Keratinocyte (primary cell): ENCODE measurements at regions not wholly inside any gene's neighbourhood (a gene's known extent, or its start where the extent isn't known, plus 50 kb on each side); places are given as distances from the start of the nearest gene placed in this dataset.

Experiments
- DNase-seq: peaks from one replicate; pipeline ENCODE4 v3.0.0-alpha.2; 2011; ENCODE audit warnings: low read depth, missing footprints, low spot score
- FAIRE-seq: peaks from 2 replicates; lab custom pipeline; 2011; peaks lifted over from hg19 to GRCh38; lab: Jason Lieb, UNC
- H2AFZ ChIP-seq: 2 replicates; pipeline ENCODE4 v1.6.0; 2012; ENCODE audit warnings: low read length, control low read depth, inconsistent platforms; ENCODE audit not compliant: control insufficient read depth
- H3K27ac ChIP-seq: 2 replicates; pipeline ENCODE4 v1.5.1; 2011; ENCODE audit warnings: low read length; ENCODE audit not compliant: control insufficient read depth, insufficient read depth
- H3K27me3 ChIP-seq: 3 replicates; pipeline ENCODE4 v1.6.0; 2011; ENCODE audit warnings: low read length; ENCODE audit not compliant: control insufficient read depth, insufficient read depth; ENCODE audit errors: extremely low read depth
- H3K36me3 ChIP-seq, 2 experiments: 2 replicates in 1 of 2; 3 replicates in 1 of 2; pipeline ENCODE4 v1.5.1; 2011; ENCODE audit warnings: low read length in 2 of 2, mild to moderate bottlenecking in 1 of 2; ENCODE audit not compliant: control insufficient read depth in 2 of 2, insufficient read depth in 2 of 2; ENCODE audit errors: extremely low read depth in 1 of 2
- H3K4me1 ChIP-seq: 3 replicates; pipeline ENCODE4 v1.5.1; 2011; ENCODE audit warnings: low read length; ENCODE audit not compliant: control insufficient read depth, insufficient read depth; ENCODE audit errors: extremely low read depth
- H3K4me2 ChIP-seq: 3 replicates; pipeline ENCODE4 v1.6.0; 2011; ENCODE audit warnings: low read depth, low read length; ENCODE audit not compliant: control insufficient read depth, insufficient read depth; ENCODE audit errors: extremely low read depth
- H3K4me3 ChIP-seq, 3 experiments: fragments of 200-600 bp in 1 of 3; sonication (generic) in 1 of 3; 2 replicates in 2 of 3; 3 replicates in 1 of 3; pipeline ENCODE4 v1.5.1; 2011 to 2016; ENCODE audit warnings: low read length in 3 of 3, mild to moderate bottlenecking in 3 of 3, control low read depth in 2 of 3, inconsistent platforms in 1 of 3, low read depth in 1 of 3, mixed read lengths in 1 of 3, mixed run types in 1 of 3, moderate library complexity in 1 of 3; ENCODE audit not compliant: control insufficient read depth in 2 of 3, insufficient read depth in 2 of 3; ENCODE audit errors: extremely low read depth in 1 of 3
- H3K79me2 ChIP-seq: 2 replicates; pipeline ENCODE4 v1.6.0; 2012; ENCODE audit warnings: low read length; ENCODE audit not compliant: control insufficient read depth, insufficient read depth
- H3K9ac ChIP-seq: 3 replicates; pipeline ENCODE4 v1.6.0; 2011; ENCODE audit warnings: low read length; ENCODE audit not compliant: control insufficient read depth, insufficient read depth; ENCODE audit errors: extremely low read depth
- H3K9me1 ChIP-seq: 3 replicates; pipeline ENCODE4 v1.6.0; 2011; ENCODE audit warnings: low read length; ENCODE audit not compliant: control insufficient read depth, insufficient read depth; ENCODE audit errors: extremely low read depth
- H3K9me3 ChIP-seq: 2 replicates; pipeline ENCODE4 v1.5.1; 2012; ENCODE audit warnings: low read depth, low read length; ENCODE audit not compliant: control insufficient read depth
- H4K20me1 ChIP-seq: 3 replicates; pipeline ENCODE4 v1.6.0; 2011; ENCODE audit warnings: low read length; ENCODE audit not compliant: control insufficient read depth, insufficient read depth; ENCODE audit errors: extremely low read depth
- CTCF ChIP-seq, 3 experiments: IDR thresholded peaks in 1 of 3; conservative IDR thresholded peaks in 1 of 3; optimal IDR thresholded peaks in 1 of 3; 2 replicates in 2 of 3; 3 replicates in 1 of 3; pipeline versions ENCODE3 to v1.5.1; 2011; ENCODE audit warnings: low read length in 3 of 3, mild to moderate bottlenecking in 3 of 3, moderate library complexity in 2 of 3, control low read depth in 1 of 3, inconsistent platforms in 1 of 3; ENCODE audit not compliant: insufficient read depth in 2 of 3; ENCODE audit errors: extremely low read depth in 1 of 3
- EZH2 ChIP-seq: IDR thresholded peaks from one replicate; pipeline ENCODE4 v1.6.1; 2012; ENCODE audit warnings: inconsistent platforms, mild to moderate bottlenecking, low read length, moderate library complexity
- dilution Hi-C: fragments of 300-500 bp; cut with MboI; formaldehyde crosslinking; loops from one replicate; pipeline ENCODE4 v1.7.0; 2020; ENCODE audit warnings: low sequenced_read_pairs; ENCODE audit not compliant: extremely low pct_ligation_motif_present

- TF ChIP-seq CTCF (optimal IDR thresholded peaks at IDR 0.05 in 1 of 3, IDR thresholded peaks at IDR 0.05 in 1 of 3, conservative IDR thresholded peaks at IDR 0.05 in 1 of 3; ENCODE audit: extremely low read depth in 1 of 3, insufficient read depth in 2 of 3, low read length in 3 of 3) = no peak
- TF ChIP-seq EZH2 = no peak
- Histone ChIP-seq H3K36me3 (no peaks in the 10 kb centered on the region), H3K27ac (no peak overlapping the region), H3K4me2 (no peak overlapping the region), H3K4me1 (peaks cover 5% of the 10 kb centered on the region), H3K4me3 (no peak overlapping the region), H3K79me2 (no peaks in the 10 kb centered on the region), H3K9me3 (no peaks in the 10 kb centered on the region), H3K27me3 (no peaks in the 10 kb centered on the region), H3K9me1 (no peaks in the 10 kb centered on the region), H2AFZ (no peak overlapping the region), H4K20me1 (no peaks in the 10 kb centered on the region), H3K9ac (no peak overlapping the region)
- DNase-seq = no peak
- dilution Hi-C loops = no loop called here
- FAIRE-seq = no peak
Observed at GRCh38 chr15:58348095-58348812, 83.5 kb upstream of the LIPC start.

- Histone ChIP-seq H3K4me1 (no peaks in the 10 kb centered on the region), H3K9me3 (no peaks in the 10 kb centered on the region), H3K4me3 (no peak overlapping the region), H3K79me2 (no peaks in the 10 kb centered on the region), H3K36me3 (no peaks in the 10 kb centered on the region), H3K9me1 (no peaks in the 10 kb centered on the region), H3K27ac (no peak overlapping the region), H2AFZ (no peak overlapping the region), H3K9ac (no peak overlapping the region), H4K20me1 (no peaks in the 10 kb centered on the region), H3K4me2 (no peak overlapping the region), H3K27me3 (no peaks in the 10 kb centered on the region)
- DNase-seq (no peak), FAIRE-seq (no peak)
- TF ChIP-seq CTCF (optimal IDR thresholded peaks at IDR 0.05 in 1 of 3, IDR thresholded peaks at IDR 0.05 in 1 of 3, conservative IDR thresholded peaks at IDR 0.05 in 1 of 3; ENCODE audit: extremely low read depth in 1 of 3, insufficient read depth in 2 of 3, low read length in 3 of 3) (no peak), EZH2 (no peak)
- dilution Hi-C loops = no loop called here
Observed at GRCh38 chr15:58352026-58352929, 79.5 kb upstream of the LIPC start.
